ENCODE measurements at regions not wholly inside any gene's neighbourhood (a gene's known extent, or its start where the extent isn't known, plus 50 kb on each side); places are given as distances from the start of the nearest gene placed in this dataset.
A peak's percentile ranks its signal among the peaks of the same experiment; 100 is the strongest.
"Not testable (repeated sequence)": the region's sequence is repeated elsewhere in the genome, so short reads cannot be mapped to it uniquely, and the experiment has no call there.

GRCh38 chr2:14996351-14997014 is 364.0 kb downstream of the LRATD1 start:
- DNase-seq = peak; percentile 75

- no peak for DNase-seq
These were observed 366.0 kb downstream of the LRATD1 start for GRCh38 chr2:14998546-14998945.

- DNase-seq = no peak
These were observed 366.7 kb downstream of the LRATD1 start for GRCh38 chr2:14999114-14999661.

- DNase-seq = not testable (repeated sequence)
These were observed 370.0 kb downstream of the LRATD1 start for GRCh38 chr2:15002519-15002918.

- DNase-seq = no peak
These were observed 374.1 kb downstream of the LRATD1 start for GRCh38 chr2:15006667-15007066.

- DNase-seq = no peak
These were observed 377.2 kb downstream of the LRATD1 start for GRCh38 chr2:15009681-15010080.

GRCh38 chr2:15010346-15010745 is 377.8 kb downstream of the LRATD1 start:
- DNase-seq = no peak

GRCh38 chr2:15018814-15019213 is 386.3 kb downstream of the LRATD1 start:
- no peak for DNase-seq

- DNase-seq = no peak
These were observed 390.7 kb downstream of the LRATD1 start for GRCh38 chr2:15023221-15023620.

- DNase-seq = no peak
These were observed 395.9 kb downstream of the LRATD1 start for GRCh38 chr2:15028406-15028805.

GRCh38 chr2:15031745-15032240 is 399.3 kb downstream of the LRATD1 start:
- no peak for DNase-seq

- DNase-seq = no peak
These were observed 401.7 kb downstream of the LRATD1 start for GRCh38 chr2:15034246-15034645.

GRCh38 chr2:15034860-15035259 is 402.3 kb downstream of the LRATD1 start:
- DNase-seq = no peak

- DNase-seq = no peak
These were observed 406.1 kb downstream of the LRATD1 start for GRCh38 chr2:15038366-15039364.

GRCh38 chr2:15040429-15041084 is 408.0 kb downstream of the LRATD1 start:
- peak; percentile 90 for DNase-seq

- peak; percentile 91 for DNase-seq
These were observed 408.9 kb downstream of the LRATD1 start for GRCh38 chr2:15041429-15041837.

GRCh38 chr2:15042801-15043217 is 410.3 kb downstream of the LRATD1 start:
- DNase-seq = no peak

- DNase-seq = no peak
These were observed 411.0 kb downstream of the LRATD1 start for GRCh38 chr2:15043336-15044058.

GRCh38 chr2:15045054-15045453 is 412.5 kb downstream of the LRATD1 start:
- no peak for DNase-seq

- DNase-seq = no peak
These were observed 414.7 kb downstream of the LRATD1 start for GRCh38 chr2:15047184-15047583.

- DNase-seq = no peak
These were observed 415.5 kb downstream of the LRATD1 start for GRCh38 chr2:15048000-15048399.

Data from NCI-H2171 (cell line).